Trophoblast cell (in vitro differentiated cells and primary cell): ENCODE measurements at regions not wholly inside any gene's neighbourhood (a gene's known extent, or its start where the extent isn't known, plus 50 kb on each side); places are given as distances from the start of the nearest gene placed in this dataset.

Experiments
- DNase-seq, 2 donors: peaks; one replicate each; pipeline ENCODE4 v3.0.0-alpha.2; 2016
- H2AFZ ChIP-seq: 2 replicates; pipeline ENCODE4 v1.6.1; 2013; ENCODE audit warnings: low read length, moderate library complexity, mild to moderate bottlenecking; ENCODE audit not compliant: insufficient read depth, poor library complexity
- H2AK5ac ChIP-seq: 2 replicates; pipeline ENCODE4 v1.6.1; 2013; ENCODE audit warnings: mild to moderate bottlenecking, low read length
- H2BK120ac ChIP-seq: 2 replicates; pipeline ENCODE4 v1.6.1; 2013; ENCODE audit warnings: low read length, mild to moderate bottlenecking, moderate library complexity; ENCODE audit not compliant: insufficient read depth, poor library complexity
- H2BK12ac ChIP-seq: 2 replicates; pipeline ENCODE4 v1.6.1; 2013; ENCODE audit warnings: mild to moderate bottlenecking, low read length, moderate library complexity
- H2BK5ac ChIP-seq: 2 replicates; pipeline ENCODE4 v1.6.1; 2013; ENCODE audit warnings: low read length, low read depth, moderate library complexity, mild to moderate bottlenecking; ENCODE audit not compliant: poor library complexity
- H3K14ac ChIP-seq: 2 replicates; pipeline ENCODE4 v1.6.1; 2013; ENCODE audit warnings: mild to moderate bottlenecking, low read length
- H3K18ac ChIP-seq: 2 replicates; pipeline ENCODE4 v1.6.1; 2013; ENCODE audit warnings: mild to moderate bottlenecking, low read length
- H3K23ac ChIP-seq: 2 replicates; pipeline ENCODE4 v1.6.1; 2013; ENCODE audit warnings: low read length
- H3K27ac ChIP-seq: 2 replicates; pipeline ENCODE4 v1.5.1; 2013; ENCODE audit warnings: low read depth, mild to moderate bottlenecking, inconsistent platforms, low read length, moderate library complexity
- H3K27me3 ChIP-seq: 2 replicates; pipeline ENCODE4 v1.6.1; 2013; ENCODE audit warnings: inconsistent platforms, mild to moderate bottlenecking, low read length, moderate library complexity; ENCODE audit not compliant: insufficient read depth
- H3K36me3 ChIP-seq, 2 experiments: 1 replicate in 1 of 2; 2 replicates in 1 of 2; pipeline ENCODE4 v1.6.1; 2013; ENCODE audit warnings: low read length in 2 of 2, mild to moderate bottlenecking in 2 of 2, moderate library complexity in 1 of 2; ENCODE audit not compliant: insufficient read depth in 2 of 2, control insufficient read depth in 1 of 2
- H3K4ac ChIP-seq: 2 replicates; pipeline ENCODE4 v1.6.1; 2013; ENCODE audit warnings: low read depth, mild to moderate bottlenecking, low read length, moderate library complexity
- H3K4me1 ChIP-seq, 2 experiments: 1 replicate in 1 of 2; 2 replicates in 1 of 2; pipeline ENCODE4 v1.6.1; 2013; ENCODE audit warnings: low read length in 2 of 2, mild to moderate bottlenecking in 2 of 2, moderate library complexity in 1 of 2; ENCODE audit not compliant: insufficient read depth in 2 of 2, control insufficient read depth in 1 of 2
- H3K4me2 ChIP-seq: 2 replicates; pipeline ENCODE4 v1.6.1; 2013; ENCODE audit warnings: inconsistent platforms, mild to moderate bottlenecking, low read length, moderate library complexity
- H3K4me3 ChIP-seq: 2 replicates; pipeline ENCODE4 v1.5.1; 2013; ENCODE audit warnings: mild to moderate bottlenecking, low read depth, low read length, inconsistent platforms
- H3K79me1 ChIP-seq: one replicate; pipeline ENCODE4 v1.6.1; 2013; ENCODE audit warnings: low read length
- H3K79me2 ChIP-seq: 2 replicates; pipeline ENCODE4 v1.6.1; 2013; ENCODE audit warnings: low read length, mild to moderate bottlenecking; ENCODE audit not compliant: control insufficient read depth, insufficient read depth, poor library complexity
- H3K9ac ChIP-seq: 2 replicates; pipeline ENCODE4 v1.6.1; 2013; ENCODE audit warnings: mild to moderate bottlenecking, low read length
- H3K9me3 ChIP-seq: 2 replicates; pipeline ENCODE4 v1.6.1; 2013; ENCODE audit warnings: low read depth, mild to moderate bottlenecking, control low read depth, inconsistent platforms, low read length; ENCODE audit not compliant: insufficient read depth
- H4K12ac ChIP-seq: 2 replicates; pipeline ENCODE4 v1.6.1; 2013; ENCODE audit warnings: low read depth, mild to moderate bottlenecking, low read length, moderate library complexity
- H4K8ac ChIP-seq: 2 replicates; pipeline ENCODE4 v1.6.1; 2013; ENCODE audit warnings: low read depth, mild to moderate bottlenecking, low read length, moderate library complexity
- H4K91ac ChIP-seq: one replicate; pipeline ENCODE4 v1.6.1; 2013; ENCODE audit warnings: low read depth, mild to moderate bottlenecking, low read length, moderate library complexity
- WGBS: extraction: QIAGEN DNeasy Blood & Tissue Kit; methylation state at CpG from one replicate; pipeline ENCODE4 v1.1.7; 2013; ENCODE audit warnings: missing lambda C conversion rate; ENCODE audit not compliant: insufficient read length, insufficient coverage; ENCODE audit errors: extremely low coverage; 5-methylcytosine and 5-hydroxymethylcytosine counted together

DNA sequence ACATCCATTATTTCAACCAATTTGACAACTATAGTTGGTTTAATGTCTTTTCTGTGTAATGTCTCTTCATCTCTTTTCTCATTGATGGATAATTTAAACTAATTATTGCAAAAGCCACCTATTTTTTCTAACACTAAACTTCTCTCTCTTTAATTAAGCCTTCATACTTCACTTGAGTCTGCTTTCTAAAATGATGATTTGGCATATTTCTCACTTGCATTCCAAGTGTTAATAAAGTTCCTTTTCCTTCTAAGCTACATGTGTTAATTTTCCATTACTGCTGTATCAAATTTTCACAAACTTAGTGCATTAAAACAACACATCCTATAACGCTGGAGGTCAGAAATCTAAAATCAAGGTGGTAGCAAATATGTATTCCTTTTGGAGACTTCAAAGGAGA lies 1743.8 kb upstream of the PCDH7 start:
- WGBS: no CpG with 5 or more reads among the region's 1 CpG
- no peak overlapping the region for H4K91ac ChIP-seq
- H3K79me1 ChIP-seq: no peaks in the 10 kb centered on the region
- H3K27me3 ChIP-seq: no peaks in the 10 kb centered on the region
- H3K14ac ChIP-seq: no peak overlapping the region
- H4K12ac ChIP-seq: no peak overlapping the region
- no peak overlapping the region for H2AK5ac ChIP-seq
- no peak overlapping the region for H3K4ac ChIP-seq
- H2BK12ac ChIP-seq: no peak overlapping the region
- H3K4me2 ChIP-seq: no peak overlapping the region
- H3K4me1 ChIP-seq: no peaks in the 10 kb centered on the region
- no peak overlapping the region for H3K18ac ChIP-seq
- H3K36me3 ChIP-seq: no peaks in the 10 kb centered on the region
- H3K79me2 ChIP-seq: no peaks in the 10 kb centered on the region
- H2BK120ac ChIP-seq: no peak overlapping the region
- H3K4me3 ChIP-seq: no peak overlapping the region
- no peak overlapping the region for H2AFZ ChIP-seq
- H2BK5ac ChIP-seq: no peak overlapping the region
- no peaks in the 10 kb centered on the region for H3K9me3 ChIP-seq
- DNase-seq: no peak
- no peak overlapping the region for H4K8ac ChIP-seq
- no peak overlapping the region for H3K9ac ChIP-seq
- no peak overlapping the region for H3K23ac ChIP-seq
- H3K27ac ChIP-seq: no peak overlapping the region

DNA sequence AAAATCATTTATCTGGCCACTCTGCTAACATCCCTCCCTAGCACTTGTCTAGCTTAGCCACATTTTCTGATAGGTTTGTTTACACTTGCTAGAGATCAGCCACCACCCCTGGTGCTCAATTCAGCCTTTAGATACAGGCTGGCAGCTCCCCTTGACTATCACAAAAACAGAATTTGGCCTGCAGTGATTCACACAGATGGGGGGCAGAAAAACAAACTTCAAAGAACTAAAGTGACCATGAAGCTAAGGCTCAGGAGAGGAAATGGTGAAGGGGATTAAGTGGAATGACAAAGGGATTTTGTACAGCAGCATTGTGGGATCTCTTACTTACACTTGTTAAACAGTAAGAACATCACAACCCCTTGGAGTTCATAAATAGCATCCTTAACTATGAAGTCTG lies 1718.0 kb upstream of the PCDH7 start:
- Histone ChIP-seq H3K14ac (no peak overlapping the region), H2BK5ac (no peak overlapping the region), H4K91ac (no peak overlapping the region), H2BK120ac (no peak overlapping the region), H2AK5ac (no peak overlapping the region), H3K36me3 (no peaks in the 10 kb centered on the region), H3K4ac (no peak overlapping the region), H3K79me1 (no peaks in the 10 kb centered on the region), H3K23ac (no peak overlapping the region), H3K27ac (no peak overlapping the region), H4K12ac (no peak overlapping the region), H3K4me1 (no peaks in the 10 kb centered on the region), H2AFZ (no peak overlapping the region), H3K27me3 (no peaks in the 10 kb centered on the region), H3K9me3 (no peaks in the 10 kb centered on the region), H4K8ac (no peak overlapping the region), H3K79me2 (no peaks in the 10 kb centered on the region), H2BK12ac (no peak overlapping the region), H3K4me3 (no peak overlapping the region), H3K4me2 (no peak overlapping the region), H3K9ac (no peak overlapping the region), H3K18ac (no peak overlapping the region)
- DNase-seq: no peak

DNA sequence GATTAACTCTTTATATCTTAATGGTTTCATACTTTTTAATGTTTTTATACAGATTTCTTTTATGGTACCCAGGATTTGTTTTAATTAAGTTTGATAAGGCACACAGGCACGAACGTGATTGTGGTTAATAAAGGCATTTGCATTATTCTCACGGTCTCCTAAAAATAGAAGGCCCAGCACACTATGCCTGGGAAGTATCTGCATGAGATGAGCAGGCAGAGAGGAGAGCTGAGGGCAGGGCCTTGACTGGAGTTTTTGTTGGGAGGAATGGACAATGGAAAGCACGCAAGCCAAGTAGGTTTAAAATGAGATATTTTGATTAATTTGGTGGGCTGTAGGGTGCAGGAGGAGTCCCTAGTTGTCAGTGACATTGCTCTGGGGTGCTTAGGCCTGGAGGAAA lies 1714.3 kb upstream of the PCDH7 start:
- Histone ChIP-seq H3K4me1 (no peaks in the 10 kb centered on the region), H4K91ac (no peak overlapping the region), H3K18ac (no peak overlapping the region), H3K79me1 (no peaks in the 10 kb centered on the region), H3K9me3 (no peaks in the 10 kb centered on the region), H3K36me3 (no peaks in the 10 kb centered on the region), H4K12ac (no peak overlapping the region), H3K9ac (no peak overlapping the region), H2AFZ (no peak overlapping the region), H4K8ac (no peak overlapping the region), H3K14ac (no peak overlapping the region), H3K4me2 (no peak overlapping the region), H2BK5ac (no peak overlapping the region), H2BK120ac (no peak overlapping the region), H2AK5ac (no peak overlapping the region), H3K27ac (no peak overlapping the region), H3K79me2 (no peaks in the 10 kb centered on the region), H3K27me3 (no peaks in the 10 kb centered on the region), H3K23ac (no peak overlapping the region), H3K4ac (no peak overlapping the region), H2BK12ac (no peak overlapping the region), H3K4me3 (no peak overlapping the region)
- DNase-seq: no peak
- WGBS: no CpG with 5 or more reads among the region's 4 CpGs

DNA sequence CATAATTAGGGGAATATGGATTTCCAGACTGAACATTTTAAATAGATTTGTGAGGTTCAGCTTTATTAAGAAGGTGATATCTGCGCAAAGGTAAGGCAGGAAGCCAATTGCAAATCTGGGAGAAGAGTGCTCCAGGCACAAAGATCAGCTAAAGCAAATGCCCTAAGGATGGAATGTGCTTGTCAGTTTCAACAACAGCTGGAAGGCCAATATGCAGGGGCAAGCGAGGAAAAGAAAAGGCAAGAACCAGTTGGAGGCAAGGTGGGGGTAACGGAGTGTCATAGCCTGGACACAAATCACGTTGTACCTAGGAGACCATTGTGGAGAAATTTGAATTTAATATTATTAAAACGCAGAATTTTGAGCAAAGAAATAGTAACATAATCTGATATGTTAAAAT lies 1710.3 kb upstream of the PCDH7 start:
- Histone ChIP-seq H4K91ac (no peak overlapping the region), H3K18ac (no peak overlapping the region), H4K12ac (no peak overlapping the region)

DNA sequence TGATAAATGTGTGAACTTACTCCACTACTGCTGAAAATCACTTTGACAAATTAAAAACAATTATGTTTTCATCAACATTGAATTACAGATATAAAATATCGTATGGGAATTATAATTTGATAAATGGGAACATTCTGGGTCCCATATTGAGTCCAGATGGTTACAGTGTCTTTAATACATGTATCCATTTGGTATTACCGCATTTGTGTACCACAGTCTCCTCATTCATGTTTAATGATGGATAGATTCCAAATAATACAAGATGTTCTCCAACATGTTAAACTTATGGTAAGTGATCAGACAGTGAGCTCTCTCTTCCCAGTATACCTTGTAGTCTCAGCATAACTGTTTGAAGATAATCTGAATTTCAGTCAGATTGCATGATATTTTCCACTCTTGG lies 1706.8 kb upstream of the PCDH7 start:
- no peak overlapping the region for H3K4ac ChIP-seq
- no peak overlapping the region for H2BK12ac ChIP-seq
- no peaks in the 10 kb centered on the region for H3K36me3 ChIP-seq
- no peak overlapping the region for H3K4me2 ChIP-seq
- no peak overlapping the region for H2BK5ac ChIP-seq
- no peaks in the 10 kb centered on the region for H3K4me1 ChIP-seq
- no peaks in the 10 kb centered on the region for H3K79me1 ChIP-seq
- H3K79me2 ChIP-seq: no peaks in the 10 kb centered on the region
- no peak overlapping the region for H3K9ac ChIP-seq
- H4K8ac ChIP-seq: no peak overlapping the region
- H3K27ac ChIP-seq: no peak overlapping the region
- DNase-seq: no peak
- no peak overlapping the region for H3K18ac ChIP-seq
- no peak overlapping the region for H2AK5ac ChIP-seq
- no peak overlapping the region for H2BK120ac ChIP-seq
- H3K23ac ChIP-seq: no peak overlapping the region
- H3K9me3 ChIP-seq: no peaks in the 10 kb centered on the region
- H4K91ac ChIP-seq: no peak overlapping the region
- H3K27me3 ChIP-seq: no peaks in the 10 kb centered on the region
- no peak overlapping the region for H2AFZ ChIP-seq
- no peak overlapping the region for H4K12ac ChIP-seq
- H3K14ac ChIP-seq: no peak overlapping the region
- no CpG with 5 or more reads among the region's 2 CpGs for WGBS
- no peak overlapping the region for H3K4me3 ChIP-seq

More for the DNA sequence above, 1710.3 kb upstream of the PCDH7 start:
- no peaks in the 10 kb centered on the region for H3K79me1 ChIP-seq
- no peak overlapping the region for H3K9ac ChIP-seq
- no peak overlapping the region for H2BK120ac ChIP-seq
- no peak overlapping the region for H3K4me3 ChIP-seq
- no peak overlapping the region for H2AFZ ChIP-seq
- H2AK5ac ChIP-seq: no peak overlapping the region
- no CpG with 5 or more reads among the region's 5 CpGs for WGBS
- no peaks in the 10 kb centered on the region for H3K79me2 ChIP-seq
- H3K4me2 ChIP-seq: no peak overlapping the region
- no peak overlapping the region for H2BK12ac ChIP-seq
- no peak overlapping the region for H2BK5ac ChIP-seq
- no peak overlapping the region for H3K4ac ChIP-seq
- DNase-seq: no peak
- no peak overlapping the region for H3K14ac ChIP-seq
- H3K36me3 ChIP-seq: no peaks in the 10 kb centered on the region
- no peak overlapping the region for H3K23ac ChIP-seq
- no peak overlapping the region for H3K27ac ChIP-seq
- no peaks in the 10 kb centered on the region for H3K4me1 ChIP-seq
- H4K8ac ChIP-seq: no peak overlapping the region
- H3K27me3 ChIP-seq: no peaks in the 10 kb centered on the region
- H3K9me3 ChIP-seq: no peaks in the 10 kb centered on the region
